Activated CD8-positive, alpha-beta memory T cell treated with anti-CD3 and anti-CD28 coated beads for 24 hours (primary cell): ENCODE measurements at regions not wholly inside any gene's neighbourhood (a gene's known extent, or its start where the extent isn't known, plus 50 kb on each side); places are given as distances from the start of the nearest gene placed in this dataset.

Source experiments
- DNase-seq: peaks from one replicate; pipeline ENCODE4 v3.0.0-alpha.2; 2020

- DNase-seq: no peak
Observed at GRCh38 chr13:73223372-73223781, 164.6 kb downstream of the KLF5 start.

GRCh38 chr13:73222627-73223305 is 164.0 kb downstream of the KLF5 start:
- no peak for DNase-seq

DNA sequence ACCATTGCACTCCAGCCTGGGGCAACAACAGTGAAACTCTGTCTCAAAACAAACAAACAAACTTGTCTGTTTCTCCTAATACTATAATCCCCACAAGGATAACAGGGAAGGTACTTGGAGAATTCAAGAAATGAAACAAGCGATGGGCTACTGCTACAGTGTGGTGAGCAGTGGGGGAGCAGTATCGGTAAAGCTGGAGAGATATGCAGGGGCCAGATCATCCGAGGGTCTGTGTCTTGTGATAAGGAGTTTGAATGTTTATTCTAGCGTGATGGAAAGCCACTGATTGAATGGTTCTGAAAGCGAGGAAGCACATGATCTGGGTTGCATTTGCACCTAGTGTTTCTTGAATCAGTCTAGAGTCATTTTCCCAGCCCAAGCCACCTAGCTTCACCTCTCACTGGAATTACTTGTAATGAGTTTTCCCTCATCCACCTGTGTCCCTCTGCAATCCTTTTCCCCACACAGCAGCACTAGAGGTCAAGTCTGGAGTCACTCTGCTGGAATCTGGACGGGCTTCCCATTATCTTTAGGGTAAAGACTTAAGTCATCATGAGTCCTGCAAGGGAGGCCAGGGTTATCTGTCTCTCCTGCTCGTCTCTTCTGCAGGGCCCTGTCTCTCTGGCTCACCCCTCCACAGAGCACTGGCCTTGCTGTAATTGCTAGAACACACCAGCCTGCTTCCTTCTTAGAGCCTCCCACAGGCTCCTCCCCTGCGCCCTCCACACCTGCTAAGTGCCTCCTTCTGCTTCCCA is 162.3 kb downstream of the KLF5 start:
- no peak for DNase-seq

DNA sequence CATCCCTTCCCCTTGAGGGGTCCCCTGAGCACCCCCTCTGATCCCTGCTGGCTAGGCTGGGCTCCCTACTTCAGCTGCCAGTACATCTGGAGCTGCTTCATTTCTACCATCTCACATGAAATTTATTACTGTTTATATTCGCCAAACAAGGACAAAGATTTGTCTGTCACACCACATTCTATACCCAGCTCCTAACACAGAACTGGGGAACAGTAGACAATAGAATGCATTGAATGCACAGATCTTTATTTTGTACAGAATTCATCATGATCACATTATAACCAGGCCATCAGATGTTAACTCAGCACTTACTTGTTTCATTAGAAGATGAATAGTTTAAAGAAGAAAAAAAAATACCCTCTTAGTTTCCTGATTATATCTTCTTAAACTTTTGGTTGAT is 159.4 kb downstream of the KLF5 start:
- DNase-seq: no peak

- no peak for DNase-seq
Observed at GRCh38 chr13:73216381-73216831, 157.6 kb downstream of the KLF5 start.

GRCh38 chr13:73215823-73216222 is 157.0 kb downstream of the KLF5 start:
- no peak for DNase-seq

DNA sequence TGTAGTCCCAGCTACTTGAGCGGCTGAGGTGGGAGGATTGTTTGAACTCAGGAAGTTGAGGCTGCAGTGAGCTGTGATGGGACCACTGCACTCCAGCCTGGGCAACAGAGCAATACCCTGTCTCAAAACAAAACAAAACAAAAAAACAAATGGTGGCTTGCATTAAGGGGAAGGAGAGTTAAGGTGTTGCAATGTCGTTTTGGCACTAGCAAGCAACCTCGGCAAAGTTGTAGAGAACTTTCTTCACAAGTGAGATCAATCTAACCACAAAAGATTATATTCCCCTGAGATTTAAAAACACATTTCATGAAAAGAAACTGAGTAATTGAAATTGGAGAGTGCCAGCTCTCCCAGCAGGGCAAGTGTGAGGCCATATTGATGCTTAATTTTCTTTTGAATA is 153.7 kb downstream of the KLF5 start:
- DNase-seq: no peak

DNA sequence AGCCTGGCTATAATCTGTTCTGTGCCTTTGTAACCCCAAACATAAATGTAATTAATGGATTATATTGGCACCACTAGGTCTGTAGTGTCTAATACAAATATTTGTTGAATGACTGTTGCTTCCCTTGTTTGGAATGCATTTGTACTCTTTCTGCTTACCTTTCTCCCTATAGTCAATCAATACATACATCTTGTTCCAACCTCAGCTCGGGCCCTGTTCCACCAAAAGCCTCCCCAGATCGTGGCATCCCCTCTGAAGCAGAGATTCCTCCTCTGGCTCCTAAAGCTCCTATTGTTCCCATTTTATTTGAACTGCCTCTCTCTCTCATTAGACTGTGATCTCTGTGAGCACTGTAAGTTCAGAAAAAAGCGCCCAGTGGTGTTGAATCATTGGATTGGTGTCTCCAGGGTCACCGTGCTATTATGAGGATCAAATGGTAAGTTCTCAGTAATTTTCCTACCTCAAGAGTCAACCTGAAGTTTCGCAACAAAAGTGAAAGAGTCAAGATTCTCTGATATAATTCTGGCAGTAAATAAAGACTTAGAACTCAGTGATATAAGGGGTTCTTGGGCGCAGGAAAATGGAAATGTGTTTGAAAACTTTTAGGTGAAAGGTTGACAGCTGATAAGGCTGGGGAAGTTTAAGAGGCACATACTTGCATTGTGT is 151.5 kb downstream of the KLF5 start:
- no peak for DNase-seq

GRCh38 chr13:73204952-73205351 is 146.1 kb downstream of the KLF5 start:
- DNase-seq: no peak

DNA sequence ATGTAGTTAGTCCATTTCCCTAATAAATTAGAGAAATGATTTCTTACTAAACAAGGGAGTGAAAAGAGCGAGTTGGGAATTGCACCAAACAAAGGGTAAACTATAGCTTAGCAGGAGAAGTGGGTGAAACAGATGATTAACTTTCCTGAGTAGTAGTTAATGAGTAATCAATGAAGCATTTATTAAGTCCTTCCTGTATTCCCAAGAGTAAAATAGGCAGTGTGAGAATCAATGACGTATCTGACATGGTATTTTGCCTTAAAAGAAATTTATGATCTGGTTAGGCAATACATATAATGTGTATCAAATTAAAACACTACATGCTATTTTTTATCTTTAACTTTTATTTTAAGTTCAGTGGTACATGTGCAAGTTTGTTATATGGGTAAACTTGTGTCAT is 142.8 kb downstream of the KLF5 start:
- no peak for DNase-seq

DNA sequence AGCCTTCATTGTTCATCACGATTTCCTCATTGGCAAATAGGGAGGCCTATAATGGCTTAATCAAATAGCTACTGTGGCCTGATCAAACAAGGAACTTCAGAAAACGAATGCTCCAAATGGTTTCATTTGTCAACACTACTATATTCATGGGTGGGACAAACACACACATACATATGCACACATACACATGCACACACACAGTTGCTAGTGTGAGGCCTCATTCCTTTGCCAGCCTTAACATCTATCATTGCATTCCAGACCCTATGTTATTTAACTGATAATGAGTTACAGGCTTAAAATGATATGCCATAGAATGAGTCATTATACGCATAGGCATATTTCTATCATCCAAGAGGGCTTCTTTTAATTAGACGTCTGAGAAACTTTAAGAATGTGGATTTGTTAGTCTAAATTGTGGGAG is 140.2 kb downstream of the KLF5 start:
- no peak for DNase-seq

- DNase-seq: no peak
Observed at GRCh38 chr13:73195091-73195490, 136.3 kb downstream of the KLF5 start.

- no peak for DNase-seq
Observed at GRCh38 chr13:73194310-73194709, 135.5 kb downstream of the KLF5 start.

DNA sequence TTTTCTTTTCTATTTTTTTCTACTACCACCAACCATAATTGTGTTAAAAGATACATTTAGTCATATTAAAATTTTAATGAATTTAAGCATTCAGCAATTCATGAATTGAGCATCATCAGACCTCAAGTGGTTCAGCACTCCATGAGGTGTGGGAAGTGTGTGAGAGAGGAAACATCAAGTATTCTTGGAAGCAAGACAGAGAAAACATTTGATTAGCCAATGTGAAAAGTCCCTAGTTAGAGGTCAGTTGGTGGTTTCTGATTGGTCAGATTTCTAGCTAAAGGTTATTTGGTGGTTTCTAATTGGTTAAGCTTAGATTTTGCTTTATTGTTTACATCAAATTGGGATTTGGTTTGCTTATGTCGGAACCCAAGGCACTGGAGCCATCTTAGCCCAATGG is 134.7 kb downstream of the KLF5 start:
- no peak for DNase-seq

DNA sequence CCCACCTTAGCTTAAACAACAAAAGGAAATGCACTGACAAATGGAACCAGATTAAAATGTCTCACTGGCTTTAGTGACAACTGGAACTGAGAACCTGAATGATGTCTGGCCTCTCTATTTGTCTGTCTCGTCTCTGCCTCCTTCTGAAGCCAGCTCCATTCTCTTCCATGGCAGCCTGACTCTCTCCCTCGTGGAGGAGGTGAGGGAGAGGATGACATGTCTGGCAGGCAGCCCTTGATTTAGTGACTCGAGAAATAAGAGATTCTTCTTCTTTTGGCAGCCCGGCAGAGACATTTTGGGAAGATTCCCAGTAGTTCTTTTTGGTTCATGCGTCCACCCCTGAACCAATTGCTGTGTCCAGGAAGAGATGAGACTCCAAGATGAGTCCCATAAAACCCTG is 131.7 kb downstream of the KLF5 start:
- DNase-seq: no peak

DNA sequence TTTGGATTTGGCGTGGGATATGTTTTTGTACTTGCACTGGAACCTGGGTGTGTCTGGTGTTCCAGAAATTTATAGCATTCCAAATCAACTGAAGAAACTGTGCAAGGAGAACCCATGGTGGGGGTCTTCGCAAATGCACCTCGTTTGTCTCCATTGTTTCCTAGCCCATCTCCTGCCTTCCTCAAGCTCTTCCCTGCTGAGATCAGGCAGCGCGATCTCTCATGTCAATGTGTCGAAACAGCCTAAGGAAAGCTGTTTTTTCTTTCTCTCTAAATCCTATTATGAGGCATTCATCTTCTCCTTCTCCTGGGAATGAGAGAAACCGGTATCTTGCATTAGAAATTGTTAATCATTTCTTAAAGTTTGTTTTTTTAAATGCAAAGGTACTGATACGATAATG is 131.0 kb downstream of the KLF5 start:
- DNase-seq: no peak

DNA sequence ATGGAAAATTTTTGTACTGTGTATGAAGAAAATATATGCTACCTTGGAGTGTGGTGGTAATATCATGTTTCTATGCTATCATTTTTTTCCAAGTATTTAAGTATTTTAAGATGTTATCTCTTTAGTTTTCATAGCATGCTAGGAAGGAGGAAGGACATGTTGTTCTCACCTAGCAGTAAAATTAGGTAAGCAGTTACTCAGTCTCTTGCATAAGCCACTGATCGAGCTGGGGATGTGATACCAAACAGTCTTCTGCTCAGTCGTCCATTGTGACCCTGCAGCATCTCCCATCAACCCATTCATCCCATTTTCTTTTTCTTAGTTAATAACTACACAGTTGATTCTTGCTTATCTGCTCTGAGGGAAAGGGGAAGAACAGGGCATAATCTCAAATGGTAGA is 130.6 kb downstream of the KLF5 start:
- no peak for DNase-seq

- no peak for DNase-seq
Observed at GRCh38 chr13:73187106-73187505, 128.3 kb downstream of the KLF5 start.

GRCh38 chr13:73179650-73180274 is 121.0 kb downstream of the KLF5 start:
- DNase-seq: no peak

DNA sequence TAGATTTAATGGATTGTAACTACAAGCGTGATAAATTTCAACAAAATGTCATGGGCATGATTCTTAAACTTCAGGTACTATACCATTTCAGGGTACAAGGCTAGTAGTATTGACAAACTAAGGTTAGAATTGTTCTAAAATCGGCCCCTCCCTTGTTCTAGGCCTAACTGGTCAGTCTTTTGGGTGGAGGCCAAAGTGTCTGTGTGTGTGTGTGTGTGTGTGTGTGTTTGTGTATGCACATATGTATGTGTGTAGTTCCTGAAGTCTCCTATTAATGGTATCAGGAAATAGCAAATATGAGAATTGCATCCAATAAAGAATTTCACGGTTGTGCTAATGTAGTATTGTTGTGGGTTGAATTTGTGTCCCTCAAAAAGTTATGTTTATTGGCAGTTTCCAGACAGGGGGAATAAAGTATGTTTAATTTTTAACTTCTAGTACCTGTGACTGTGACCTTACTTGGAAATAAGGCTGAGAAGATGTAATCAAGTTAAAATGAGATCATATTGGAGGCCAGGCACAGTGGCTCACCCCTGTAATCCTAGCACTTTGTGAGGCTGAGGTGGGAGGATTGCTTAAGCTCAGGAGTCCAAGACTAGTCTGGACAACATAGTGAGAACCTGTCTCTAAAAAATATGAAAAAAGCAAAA is 119.2 kb downstream of the KLF5 start:
- DNase-seq: no peak

DNA sequence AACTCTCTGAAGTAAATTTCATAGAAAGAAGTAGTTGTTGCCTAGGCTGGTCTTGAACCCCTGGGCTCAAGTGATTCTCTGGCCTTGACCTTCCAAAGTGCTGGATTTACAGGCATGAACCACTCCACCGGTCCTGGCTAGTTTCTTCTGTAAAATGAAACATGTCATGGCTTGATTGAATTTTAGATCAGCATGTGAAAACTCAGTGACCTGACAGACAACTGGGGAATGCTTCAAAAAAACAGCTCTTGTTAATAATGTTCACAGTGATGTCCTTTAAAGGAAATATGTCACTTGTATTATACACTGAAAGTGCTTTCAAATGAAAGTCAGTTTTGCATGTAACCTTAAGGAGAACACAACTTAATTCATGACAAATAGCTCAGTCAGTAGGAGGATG is 118.2 kb downstream of the KLF5 start:
- DNase-seq: no peak

DNA sequence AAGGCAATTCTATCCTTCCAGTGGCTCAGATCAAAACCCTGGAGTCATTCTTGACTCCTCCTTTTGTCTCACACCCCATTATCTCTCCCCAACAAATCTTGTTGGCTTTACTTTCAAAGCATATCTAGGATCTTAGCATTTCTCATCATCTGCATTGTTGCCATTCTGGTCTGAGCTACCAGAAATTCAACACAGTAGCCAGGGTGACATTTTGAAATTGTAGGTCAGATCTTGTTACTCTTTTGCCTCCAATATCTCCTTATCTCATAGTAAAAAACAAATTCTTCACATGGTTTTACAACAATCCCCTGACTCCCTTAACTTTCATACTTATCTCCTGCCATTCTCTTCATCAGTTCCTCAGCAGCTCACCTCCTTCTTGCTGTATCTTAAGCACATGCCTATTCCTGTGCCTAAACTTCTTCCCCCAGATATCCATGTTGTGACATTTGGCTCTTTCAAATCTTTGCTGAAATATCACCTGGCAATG is 115.8 kb downstream of the KLF5 start:
- no peak for DNase-seq

DNA sequence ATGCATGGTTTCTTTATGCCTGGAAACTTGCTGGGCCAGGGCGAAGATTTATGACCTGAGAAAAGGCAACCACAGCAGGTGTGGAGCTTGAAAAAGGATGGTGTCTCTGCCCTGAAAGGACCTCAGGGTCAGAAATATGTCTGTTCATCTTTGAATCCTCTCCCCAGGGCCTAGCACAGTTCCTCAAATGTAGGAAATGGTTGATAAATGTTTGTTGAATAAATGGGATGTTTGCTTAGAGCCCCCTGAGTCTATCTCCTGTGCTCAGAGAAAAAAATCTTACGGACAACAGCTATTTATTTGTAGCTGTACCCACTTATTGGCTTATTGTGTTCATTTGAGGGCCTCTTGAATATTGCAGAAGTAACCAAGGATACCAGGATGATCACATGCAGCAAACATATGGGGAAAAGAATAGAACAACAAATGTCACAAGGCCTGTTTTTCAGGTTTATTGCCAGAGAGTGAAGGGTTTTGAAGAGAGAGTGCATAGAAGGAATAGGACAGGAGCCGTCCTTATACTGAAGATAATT is 114.5 kb downstream of the KLF5 start:
- DNase-seq: no peak
